ENCODE measurements at regions not wholly inside any gene's neighbourhood (a gene's known extent, or its start where the extent isn't known, plus 50 kb on each side); places are given as distances from the start of the nearest gene placed in this dataset.

DNA sequence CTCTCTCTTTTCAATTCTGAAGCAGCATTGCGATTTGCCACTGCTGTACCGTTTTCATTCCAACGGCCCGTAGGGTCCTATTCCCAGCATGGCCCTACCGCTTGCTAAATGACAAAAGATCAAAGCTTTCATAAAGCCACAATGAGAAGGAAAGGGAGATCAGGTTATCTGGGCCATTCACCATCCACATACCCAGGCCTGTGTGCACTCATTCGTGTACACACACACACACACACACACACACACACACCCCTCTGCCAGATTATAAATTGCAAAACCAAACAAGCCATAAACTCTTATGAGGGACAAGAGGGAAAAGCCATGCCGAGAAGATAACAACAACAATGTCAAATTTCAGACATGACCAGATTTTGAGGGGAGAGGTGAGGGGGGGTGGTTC lies 282.3 kb downstream of the BCL11A start:
- Histone ChIP-seq H3K79me2 (ENCODE audit: insufficient read depth, low read length) (no peaks in the 10 kb centered on the region), H2AFZ (ENCODE audit: low read length) (no peak overlapping the region), H3K4me3 (ENCODE audit: insufficient read depth, low read length) (no peak overlapping the region), H3K9me3 (ENCODE audit: low read depth, low read length) (no peaks in the 10 kb centered on the region), H3K27ac (ENCODE audit: low read depth, low read length) (no peak overlapping the region), H3K4me2 (ENCODE audit: insufficient read depth, low read length) (no peak overlapping the region), H4K20me1 (ENCODE audit: insufficient read depth, low read length) (no peaks in the 10 kb centered on the region), H3K4me1 (ENCODE audit: insufficient read depth, low read length) (no peaks in the 10 kb centered on the region), H3K36me3 (ENCODE audit: insufficient read depth, low read length) (no peaks in the 10 kb centered on the region), H3K27me3 (ENCODE audit: insufficient read depth, low read length) (no peaks in the 10 kb centered on the region)
- DNase-seq (ENCODE audit: insufficient read length, low spot score, missing footprints), result no peak
- no peak for TF ChIP-seq CTCF (IDR thresholded peaks at IDR 0.05; ENCODE audit: extremely low read depth, low read depth, low read length)

GRCh38 chr2:60268661-60269060 lies 284.8 kb downstream of the BCL11A start:
- no peak for DNase-seq (ENCODE audit: insufficient read length, low spot score, missing footprints)
- Histone ChIP-seq H4K20me1 (ENCODE audit: insufficient read depth, low read length) (no peaks in the 10 kb centered on the region), H2AFZ (ENCODE audit: low read length) (no peak overlapping the region), H3K36me3 (ENCODE audit: insufficient read depth, low read length) (no peaks in the 10 kb centered on the region), H3K79me2 (ENCODE audit: insufficient read depth, low read length) (no peaks in the 10 kb centered on the region), H3K27me3 (ENCODE audit: insufficient read depth, low read length) (no peaks in the 10 kb centered on the region), H3K4me1 (ENCODE audit: insufficient read depth, low read length) (no peaks in the 10 kb centered on the region), H3K9me3 (ENCODE audit: low read depth, low read length) (peaks cover 3% of the 10 kb centered on the region), H3K4me2 (ENCODE audit: insufficient read depth, low read length) (no peak overlapping the region), H3K4me3 (ENCODE audit: insufficient read depth, low read length) (no peak overlapping the region), H3K27ac (ENCODE audit: low read depth, low read length) (no peak overlapping the region)
- no peak for TF ChIP-seq CTCF (IDR thresholded peaks at IDR 0.05; ENCODE audit: extremely low read depth, low read depth, low read length)

DNA sequence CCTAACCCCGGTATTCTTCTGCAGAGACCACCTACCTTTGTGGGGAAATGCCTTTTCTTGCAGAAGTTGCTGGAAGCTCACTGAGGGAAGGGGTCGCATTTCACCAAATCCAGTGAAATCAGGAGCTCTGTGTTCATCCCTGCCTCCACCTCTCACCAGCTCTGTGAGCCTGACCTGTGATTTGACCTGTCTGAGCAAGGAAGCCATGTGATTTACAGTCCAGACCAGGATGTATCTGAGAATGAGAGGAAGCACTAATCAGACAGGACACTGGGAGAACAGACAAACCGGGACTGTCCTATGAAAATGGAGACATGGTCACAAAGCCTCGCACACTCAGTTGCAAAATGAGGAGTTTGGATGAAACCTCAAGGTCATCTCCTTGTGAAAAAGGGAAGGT lies 285.4 kb downstream of the BCL11A start:
- H3K79me2 ChIP-seq (ENCODE audit: insufficient read depth, low read length), result no peaks in the 10 kb centered on the region
- no peak overlapping the region for H2AFZ ChIP-seq (ENCODE audit: low read length)
- no peaks in the 10 kb centered on the region for H3K36me3 ChIP-seq (ENCODE audit: insufficient read depth, low read length)
- no peaks in the 10 kb centered on the region for H3K4me1 ChIP-seq (ENCODE audit: insufficient read depth, low read length)
- no peak overlapping the region for H3K4me2 ChIP-seq (ENCODE audit: insufficient read depth, low read length)
- H3K9me3 ChIP-seq (ENCODE audit: low read depth, low read length), result peaks cover 3% of the 10 kb centered on the region
- no peaks in the 10 kb centered on the region for H3K27me3 ChIP-seq (ENCODE audit: insufficient read depth, low read length)
- H3K27ac ChIP-seq (ENCODE audit: low read depth, low read length), result no peak overlapping the region
- H3K4me3 ChIP-seq (ENCODE audit: insufficient read depth, low read length), result no peak overlapping the region
- no peaks in the 10 kb centered on the region for H4K20me1 ChIP-seq (ENCODE audit: insufficient read depth, low read length)
- DNase-seq (ENCODE audit: insufficient read length, low spot score, missing footprints), result no peak
- no peak for TF ChIP-seq CTCF (IDR thresholded peaks at IDR 0.05; ENCODE audit: extremely low read depth, low read depth, low read length)

DNA sequence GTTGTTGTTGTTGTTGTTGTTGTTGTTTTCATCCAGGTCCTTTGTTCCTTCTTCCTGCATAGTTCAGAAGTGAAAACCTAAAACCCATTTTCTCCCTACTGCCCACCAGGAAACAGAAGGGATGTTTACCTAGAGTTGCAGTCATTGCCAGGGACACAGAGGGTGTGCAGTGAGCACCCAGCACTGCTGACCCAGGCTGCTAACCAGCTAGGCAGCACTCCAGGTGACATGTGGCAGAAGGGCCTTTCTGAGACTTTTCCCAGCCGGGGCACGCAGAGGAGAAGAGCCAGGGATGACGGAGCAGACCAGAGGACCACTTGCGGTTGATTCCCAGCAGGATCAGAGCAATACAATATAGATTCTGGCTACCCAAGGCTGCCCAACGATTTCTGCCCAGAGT lies 286.3 kb downstream of the BCL11A start:
- Histone ChIP-seq H3K79me2 (ENCODE audit: insufficient read depth, low read length) (no peaks in the 10 kb centered on the region), H3K36me3 (ENCODE audit: insufficient read depth, low read length) (no peaks in the 10 kb centered on the region), H3K4me1 (ENCODE audit: insufficient read depth, low read length) (no peaks in the 10 kb centered on the region), H3K27me3 (ENCODE audit: insufficient read depth, low read length) (no peaks in the 10 kb centered on the region), H3K4me3 (ENCODE audit: insufficient read depth, low read length) (no peak overlapping the region), H3K4me2 (ENCODE audit: insufficient read depth, low read length) (no peak overlapping the region), H2AFZ (ENCODE audit: low read length) (no peak overlapping the region), H3K27ac (ENCODE audit: low read depth, low read length) (no peak overlapping the region), H4K20me1 (ENCODE audit: insufficient read depth, low read length) (no peaks in the 10 kb centered on the region), H3K9me3 (ENCODE audit: low read depth, low read length) (peaks cover 3% of the 10 kb centered on the region)
- DNase-seq (ENCODE audit: insufficient read length, low spot score, missing footprints), result no peak
- TF ChIP-seq CTCF (IDR thresholded peaks at IDR 0.05; ENCODE audit: extremely low read depth, low read depth, low read length), result no peak

All from osteoblast (primary cell).